Muscle of back (tissue), 3 donors: ENCODE measurements at regions not wholly inside any gene's neighbourhood (a gene's known extent, or its start where the extent isn't known, plus 50 kb on each side); places are given as distances from the start of the nearest gene placed in this dataset.
A peak's percentile ranks its signal among the peaks of the same experiment; 100 is the strongest.
"Not testable (repeated sequence)": the region's sequence is repeated elsewhere in the genome, so short reads cannot be mapped to it uniquely, and the experiment has no call there.

Source experiments
- DNase-seq, 3 donors: peaks; one replicate each; pipeline versions ENCODE4 v3.0.0 to v3.0.0-alpha.2; 2013

DNA sequence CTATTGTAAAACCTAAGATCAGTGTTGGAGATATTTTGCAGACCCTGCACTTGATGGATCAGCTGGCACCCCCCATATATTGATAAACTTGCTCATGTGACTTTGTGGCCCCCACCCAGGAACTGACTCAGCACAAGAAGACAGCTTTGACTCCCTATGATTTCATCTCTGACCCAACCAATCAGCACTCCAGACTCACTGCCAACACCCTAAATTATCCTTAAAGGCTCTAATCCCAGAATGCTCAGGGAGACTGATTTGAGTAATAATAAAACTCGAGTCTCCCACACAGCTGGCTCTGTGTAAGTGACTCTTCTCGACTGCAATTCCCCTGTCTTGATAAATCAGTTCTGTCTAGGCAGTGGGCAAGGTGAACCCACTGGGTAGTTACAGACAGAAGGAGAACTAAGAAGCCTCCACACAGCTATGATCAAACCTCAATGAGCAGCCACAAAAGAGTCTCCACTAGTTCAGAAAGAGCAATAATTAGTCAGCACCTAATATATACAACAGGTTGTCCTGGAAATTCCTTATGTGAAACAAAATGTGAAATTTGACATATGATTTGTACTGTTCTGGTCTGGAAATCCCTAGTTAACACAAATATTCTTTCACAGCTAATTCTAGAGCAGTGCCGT lies 52.2 kb downstream of the ACTL7B start:
- peak in 1 of 3 donors; percentile 27 for DNase-seq

DNA sequence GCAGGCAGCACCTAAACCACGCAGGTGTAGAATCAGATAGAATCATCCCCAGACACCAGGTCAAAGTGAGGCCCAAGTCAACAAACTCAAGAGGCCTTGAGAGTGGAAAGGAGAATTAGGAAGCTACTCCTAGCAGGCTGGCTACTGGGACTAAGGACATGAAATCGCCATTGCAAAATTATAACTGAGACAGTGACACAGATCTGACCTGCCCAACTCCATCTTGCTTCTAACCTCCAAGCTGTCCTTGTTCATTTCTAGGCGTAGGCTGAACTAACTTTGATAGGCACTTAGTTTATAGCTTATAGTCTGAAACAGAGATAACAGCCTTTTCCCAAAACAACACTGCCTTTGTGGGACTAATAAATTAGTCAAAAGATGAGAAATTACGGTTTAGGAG lies 52.8 kb downstream of the ACTL7B start:
- DNase-seq, result no peak

GRCh38 chr9:108801949-108802348 lies 53.8 kb downstream of the ACTL7B start:
- DNase-seq, result no peak

GRCh38 chr9:108800632-108801099 lies 55.1 kb downstream of the ACTL7B start:
- DNase-seq, result no peak

DNA sequence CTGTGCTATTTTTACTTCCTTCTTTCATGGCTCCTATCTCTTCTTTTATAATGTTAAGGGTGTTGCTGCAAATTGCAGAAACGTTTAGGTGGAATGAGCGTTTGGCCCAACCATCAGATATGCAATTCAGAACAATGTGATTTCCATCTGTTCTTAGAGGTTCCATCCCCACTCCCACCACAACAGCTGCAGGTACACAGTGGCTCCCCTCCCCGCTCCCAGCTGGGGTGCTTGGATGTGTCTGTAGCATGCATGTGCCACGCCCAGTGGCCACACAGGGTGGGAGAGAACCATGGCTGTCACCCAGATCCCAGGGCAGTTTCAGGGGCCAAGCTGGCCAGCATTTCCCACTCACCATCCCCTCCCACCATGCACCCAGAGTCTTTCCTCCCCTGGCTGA lies 62.2 kb downstream of the ACTL7B start:
- no peak for DNase-seq

- DNase-seq, result no peak
These were observed 66.0 kb downstream of the ACTL7B start for GRCh38 chr9:108789742-108790141.

DNA sequence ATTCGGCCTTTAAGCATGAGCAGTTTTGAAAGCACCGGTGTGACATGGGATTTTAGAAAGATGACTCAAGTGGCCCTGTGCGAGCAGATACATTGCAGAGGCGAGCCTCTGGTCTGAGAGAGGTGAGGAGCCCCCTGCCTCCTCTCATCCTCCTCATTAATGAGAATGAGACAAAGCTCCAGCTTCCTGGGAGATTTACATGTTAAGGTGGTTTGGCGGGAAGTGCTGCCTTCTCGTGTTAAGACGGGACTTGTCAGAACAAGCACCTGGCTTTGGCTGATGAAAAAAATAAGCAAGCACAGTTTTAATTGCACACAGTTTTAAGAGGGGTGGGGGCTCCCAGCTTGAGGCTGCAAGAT lies 68.1 kb downstream of the ACTL7B start:
- DNase-seq, result no peak

- peak; percentile 47 to 72 (median 62) for DNase-seq
These were observed 68.7 kb downstream of the ACTL7B start for GRCh38 chr9:108786901-108787689.

- no peak for DNase-seq
These were observed 69.5 kb downstream of the ACTL7B start for GRCh38 chr9:108786322-108786721.

- peak in 1 of 3 donors; percentile 61 for DNase-seq
These were observed 70.8 kb downstream of the ACTL7B start for GRCh38 chr9:108784998-108785397.

GRCh38 chr9:108783731-108784495 lies 71.9 kb downstream of the ACTL7B start:
- peak in 2 of 3 donors; percentile 61 to 84 for DNase-seq

DNA sequence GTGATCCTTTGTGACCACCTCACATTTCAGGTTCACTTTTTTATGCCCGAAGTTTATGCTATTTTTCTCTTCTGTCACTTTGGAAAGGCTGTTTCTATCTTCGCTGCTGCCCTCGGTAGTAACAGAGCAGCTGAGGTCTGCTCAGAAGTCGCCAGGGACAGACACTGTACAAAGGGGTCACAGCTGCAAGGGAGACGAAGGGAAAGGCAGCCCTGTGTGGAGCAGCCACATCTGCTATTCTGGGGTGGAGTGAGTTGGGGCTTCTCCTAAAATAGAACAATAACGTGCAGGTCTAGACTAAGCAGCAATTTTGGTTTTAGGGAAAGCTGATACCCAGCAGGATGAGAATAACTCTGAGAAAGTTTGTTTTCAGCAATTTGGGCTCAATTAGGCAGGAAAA lies 72.5 kb downstream of the ACTL7B start:
- DNase-seq, result peak; percentile 51 to 82 (median 61)

DNA sequence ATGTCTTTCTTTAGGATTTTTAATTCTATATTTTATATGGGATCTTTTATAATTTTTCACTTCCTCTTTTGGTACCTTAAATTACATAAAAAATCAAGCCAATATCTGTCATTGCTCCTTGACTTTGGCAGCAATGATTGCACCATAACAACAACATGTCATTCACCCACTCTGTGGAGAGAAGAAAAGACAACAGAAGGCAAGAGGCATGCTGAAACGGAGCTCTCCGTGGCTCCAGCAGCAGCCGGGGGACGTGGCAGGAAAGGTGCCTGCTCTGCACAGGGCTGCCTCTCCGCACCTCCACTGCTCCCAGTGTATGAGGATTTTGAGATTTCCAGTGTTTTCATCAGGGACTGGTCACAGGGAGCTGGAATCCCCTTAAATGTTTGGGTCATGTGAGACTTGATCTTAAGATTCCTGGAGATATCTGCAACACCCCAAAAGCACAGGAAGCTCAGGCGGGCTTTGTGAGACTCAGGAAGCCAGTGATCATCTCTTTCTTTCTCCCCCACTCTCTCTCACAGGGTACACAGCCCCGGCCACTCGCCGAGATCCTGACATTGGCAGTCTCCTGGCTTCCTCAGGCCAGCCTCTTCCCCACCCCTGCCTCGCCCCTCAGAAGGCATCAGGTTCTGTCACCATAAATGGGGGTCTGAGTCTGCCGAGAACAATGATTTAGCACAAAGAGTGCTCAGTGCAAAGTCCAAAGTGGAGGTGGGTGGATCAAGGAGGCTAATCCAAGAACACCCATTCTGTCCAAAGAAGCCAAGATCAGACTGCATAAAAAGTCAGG lies 74.6 kb downstream of the ACTL7B start:
- no peak for DNase-seq

- DNase-seq, result no peak
These were observed 76.0 kb downstream of the ACTL7B start for GRCh38 chr9:108779551-108780325.

GRCh38 chr9:108776920-108777639 lies 78.7 kb downstream of the ACTL7B start:
- no peak for DNase-seq

GRCh38 chr9:108775901-108776306 lies 79.9 kb downstream of the ACTL7B start:
- peak in 2 of 3 donors; percentile 69 to 82 for DNase-seq

DNA sequence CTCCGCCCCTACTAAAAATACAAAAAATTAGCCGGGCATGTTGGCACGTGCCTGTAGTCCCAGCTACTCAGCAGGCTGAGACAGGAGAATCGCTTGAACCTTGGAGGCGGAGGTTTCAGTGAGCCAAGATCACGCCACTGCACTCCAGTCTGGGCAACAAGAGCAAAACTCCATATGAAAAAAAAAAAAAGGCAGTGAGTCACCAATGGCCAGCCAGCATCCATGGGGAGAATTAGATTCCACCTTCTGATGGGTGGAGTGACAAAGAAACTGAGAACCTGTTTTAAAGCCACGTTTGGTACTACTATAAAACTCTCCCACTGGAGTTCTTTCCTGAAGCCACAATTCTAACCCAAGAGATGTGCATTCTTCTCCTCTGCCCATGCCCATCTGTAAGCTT lies 81.7 kb downstream of the ACTL7B start:
- not testable (repeated sequence) for DNase-seq

DNA sequence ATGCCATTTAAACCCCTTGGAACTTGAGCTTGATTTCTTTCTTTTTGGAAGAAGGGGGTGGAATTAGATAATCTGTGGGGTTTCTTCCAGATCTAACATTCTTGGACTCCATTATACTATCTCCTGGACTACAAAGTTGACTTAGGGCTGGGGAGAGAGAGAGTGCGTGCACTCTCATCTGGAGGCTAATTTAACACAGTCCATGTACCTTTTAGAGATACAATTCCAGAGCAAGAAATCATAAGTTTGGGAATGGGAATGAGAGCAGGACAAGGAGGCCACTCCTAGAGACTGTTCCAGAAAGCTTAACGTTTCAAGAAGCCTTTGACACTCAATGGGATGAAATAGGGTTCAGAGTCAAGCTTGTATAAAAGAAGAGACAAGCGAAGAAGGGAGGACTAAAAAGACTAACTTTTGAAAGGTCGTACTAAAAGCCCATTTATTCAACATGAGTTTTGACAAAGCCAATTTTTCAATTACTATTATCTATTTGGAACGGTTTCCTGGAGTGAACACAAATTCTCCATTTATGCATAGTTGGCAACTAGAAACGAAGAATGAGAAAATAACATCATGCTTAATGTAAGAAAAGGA lies 83.4 kb downstream of the ACTL7B start:
- DNase-seq, result peak in 2 of 3 donors; percentile 39 to 69

DNA sequence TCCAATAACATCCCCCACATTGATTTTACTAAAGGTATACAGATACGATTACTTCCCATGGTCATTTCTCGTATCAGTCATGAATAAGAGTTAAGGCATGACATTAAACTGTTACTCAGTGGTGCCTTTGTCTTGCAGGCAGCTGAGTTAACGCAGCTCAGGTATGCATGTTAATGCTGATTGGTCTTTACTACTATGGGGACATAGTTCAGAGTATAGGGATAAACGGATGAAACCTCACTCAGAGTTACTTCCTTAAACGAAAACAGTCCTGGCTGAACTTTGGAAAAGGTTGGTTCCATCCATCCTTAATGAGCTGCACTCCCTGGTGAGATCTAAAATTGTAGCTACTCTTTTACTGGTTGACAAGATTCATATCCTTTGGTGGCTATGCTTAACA lies 87.0 kb downstream of the ACTL7B start:
- DNase-seq, result no peak
